CD8-positive, alpha-beta memory T cell (primary cell): ENCODE measurements at regions not wholly inside any gene's neighbourhood (a gene's known extent, or its start where the extent isn't known, plus 50 kb on each side); places are given as distances from the start of the nearest gene placed in this dataset.

Experiments
- CTCF ChIA-PET: fragments of 350-600 bp; sonication (Branson Sonifier 250); formaldehyde crosslinking; loops from one replicate; lab custom pipeline; 2021; ENCODE audit warnings: antibody characterized with exemption; lab: Charles Lee
- POLR2A ChIA-PET: fragments of 350-600 bp; sonication (Branson Sonifier 250); formaldehyde crosslinking; loops from one replicate; lab custom pipeline; 2021; ENCODE audit warnings: antibody characterized with exemption; lab: Charles Lee
- DNase-seq, 5 donors: peaks; one replicate each; pipeline versions ENCODE4 v3.0.0 to v3.0.0-alpha.2; 2020 to 2022; ENCODE audit warnings: mixed read lengths in 1 of 5
- H3K27ac ChIP-seq: one replicate; pipeline ENCODE4 v1.7.0; 2013; ENCODE audit warnings: low read depth, mild to moderate bottlenecking, low read length, moderate library complexity
- H3K27me3 ChIP-seq: 2 replicates; pipeline ENCODE4 v1.7.0; 2013; ENCODE audit warnings: low read length, mild to moderate bottlenecking; ENCODE audit not compliant: insufficient read depth, poor library complexity, severe bottlenecking
- H3K36me3 ChIP-seq: 2 replicates; pipeline ENCODE4 v1.7.0; 2013; ENCODE audit warnings: mild to moderate bottlenecking, low read length, moderate library complexity; ENCODE audit not compliant: insufficient read depth
- H3K4me1 ChIP-seq: 2 replicates; pipeline ENCODE4 v1.7.0; 2013; ENCODE audit warnings: mild to moderate bottlenecking, low read length, moderate library complexity; ENCODE audit not compliant: insufficient read depth
- H3K4me3 ChIP-seq: 2 replicates; pipeline ENCODE4 v1.7.0; 2013; ENCODE audit warnings: mild to moderate bottlenecking, low read length
- H3K9me3 ChIP-seq: 2 replicates; pipeline ENCODE4 v1.7.0; 2013; ENCODE audit warnings: mild to moderate bottlenecking, low read length
- H3K27ac Mint-ChIP-seq, 8 donors: one replicate each; pipeline ENCODE4 v1.8.0; 2020 to 2021; ENCODE audit warnings: mixed read lengths in 8 of 8, mild to moderate bottlenecking in 6 of 8, inconsistent platforms in 3 of 8, moderate library complexity in 3 of 8
- H3K27me3 Mint-ChIP-seq, 2 donors: one replicate each; pipeline ENCODE4 v1.8.0; 2020 to 2021; ENCODE audit warnings: mixed read lengths in 2 of 2, mild to moderate bottlenecking in 1 of 2, moderate library complexity in 1 of 2
- H3K36me3 Mint-ChIP-seq, 3 donors: one replicate each; pipeline ENCODE4 v1.8.0; 2020 to 2021; ENCODE audit warnings: mixed read lengths in 3 of 3, inconsistent platforms in 1 of 3, mild to moderate bottlenecking in 1 of 3
- H3K4me1 Mint-ChIP-seq, 3 donors: one replicate each; pipeline ENCODE4 v1.8.0; 2020 to 2021; ENCODE audit warnings: mixed read lengths in 3 of 3, inconsistent platforms in 1 of 3, mild to moderate bottlenecking in 1 of 3
- H3K4me3 Mint-ChIP-seq, 7 donors: one replicate each; pipeline ENCODE4 v1.8.0; 2020 to 2021; ENCODE audit warnings: mixed read lengths in 7 of 7, mild to moderate bottlenecking in 6 of 7, moderate library complexity in 4 of 7, inconsistent platforms in 2 of 7
- H3K9me3 Mint-ChIP-seq, 5 donors: one replicate each; pipeline ENCODE4 v1.8.0; 2020 to 2022; ENCODE audit warnings: mixed read lengths in 5 of 5, mild to moderate bottlenecking in 3 of 5, moderate library complexity in 2 of 5, inconsistent platforms in 1 of 5

GRCh38 chr13:99071211-99071610 is 93.3 kb upstream of the DOCK9 start:
- peaks cover 50% of the 10 kb centered on the region for H3K4me1 ChIP-seq
- CTCF ChIA-PET = no interaction called here
- H3K27me3 Mint-ChIP-seq = no peaks in the 10 kb centered on the region
- no peaks in the 10 kb centered on the region for H3K9me3 Mint-ChIP-seq
- no peaks in the 10 kb centered on the region for H3K27me3 ChIP-seq
- H3K36me3 Mint-ChIP-seq = peaks cover 10 to 31% (median 11%) of the 10 kb centered on the region in 3 donors
- peaks cover 55 to 89% (median 88%) of the 10 kb centered on the region in 3 donors for H3K4me1 Mint-ChIP-seq
- no peaks in the 10 kb centered on the region for H3K9me3 ChIP-seq
- POLR2A ChIA-PET = no interaction called here
- no peaks in the 10 kb centered on the region for H3K36me3 ChIP-seq
- no peak overlapping the region for H3K4me3 Mint-ChIP-seq
- H3K27ac Mint-ChIP-seq = peak overlapping the region in 3 of 8 donors; percentile 14 to 54 (median 50)
- H3K27ac ChIP-seq = no peak overlapping the region
- no peak overlapping the region for H3K4me3 ChIP-seq
- no peak for DNase-seq

- Mint-ChIP-seq H3K4me3 (no peak overlapping the region), H3K27me3 (no peaks in the 10 kb centered on the region), H3K4me1 (peaks cover 57 to 89% (median 88%) of the 10 kb centered on the region in 3 donors), H3K36me3 (peaks cover 10 to 31% (median 11%) of the 10 kb centered on the region in 3 donors), H3K27ac (peak overlapping the region in 2 of 8 donors; percentile 14 to 54), H3K9me3 (no peaks in the 10 kb centered on the region)
- H3K4me3 ChIP-seq = no peak overlapping the region
- no peaks in the 10 kb centered on the region for H3K36me3 ChIP-seq
- peaks cover 51% of the 10 kb centered on the region for H3K4me1 ChIP-seq
- ChIA-PET CTCF (no interaction called here), POLR2A (no interaction called here)
- DNase-seq = no peak
- no peaks in the 10 kb centered on the region for H3K9me3 ChIP-seq
- no peaks in the 10 kb centered on the region for H3K27me3 ChIP-seq
- no peak overlapping the region for H3K27ac ChIP-seq
These were observed 93.8 kb upstream of the DOCK9 start for GRCh38 chr13:99071666-99072065.

GRCh38 chr13:99072356-99072755 is 94.5 kb upstream of the DOCK9 start:
- peaks cover 52% of the 10 kb centered on the region for H3K4me1 ChIP-seq
- ChIA-PET POLR2A (interaction anchor here (0.6 kb wide), 2 partner anchors 380 to 505 kb away, joined by 3 to 6 read pairs; no protein-coding TSS in a partner anchor), CTCF (no interaction called here)
- H3K4me3 ChIP-seq = no peak overlapping the region
- H3K4me3 Mint-ChIP-seq = no peak overlapping the region
- H3K4me1 Mint-ChIP-seq = peaks cover 56 to 89% (median 88%) of the 10 kb centered on the region in 3 donors
- no peaks in the 10 kb centered on the region for H3K27me3 ChIP-seq
- H3K27me3 Mint-ChIP-seq = no peaks in the 10 kb centered on the region
- DNase-seq = no peak
- H3K27ac Mint-ChIP-seq = peak overlapping the region in 6 of 8 donors; percentile 32 to 85 (median 57)
- H3K36me3 ChIP-seq = no peaks in the 10 kb centered on the region
- H3K36me3 Mint-ChIP-seq = peaks cover 10 to 30% (median 11%) of the 10 kb centered on the region in 3 donors
- no peak overlapping the region for H3K27ac ChIP-seq
- no peaks in the 10 kb centered on the region for H3K9me3 ChIP-seq
- H3K9me3 Mint-ChIP-seq = no peaks in the 10 kb centered on the region

- peaks cover 57 to 89% (median 88%) of the 10 kb centered on the region in 3 donors for H3K4me1 Mint-ChIP-seq
- H3K4me3 ChIP-seq = no peak overlapping the region
- H3K27me3 ChIP-seq = no peaks in the 10 kb centered on the region
- H3K27ac ChIP-seq = no peak overlapping the region
- ChIA-PET POLR2A (interaction anchor here (0.6 kb wide), 2 partner anchors 380 to 505 kb away, joined by 3 to 6 read pairs; no protein-coding TSS in a partner anchor), CTCF (no interaction called here)
- H3K36me3 ChIP-seq = no peaks in the 10 kb centered on the region
- peaks cover 53% of the 10 kb centered on the region for H3K4me1 ChIP-seq
- H3K36me3 Mint-ChIP-seq = peaks cover 10 to 28% (median 11%) of the 10 kb centered on the region in 3 donors
- H3K27ac Mint-ChIP-seq = peak overlapping the region in 3 of 8 donors; percentile 25 to 95 (median 85)
- H3K9me3 ChIP-seq = no peaks in the 10 kb centered on the region
- no peak for DNase-seq
- no peaks in the 10 kb centered on the region for H3K9me3 Mint-ChIP-seq
- H3K27me3 Mint-ChIP-seq = no peaks in the 10 kb centered on the region
- H3K4me3 Mint-ChIP-seq = peak overlapping the region in 2 of 7 donors; percentile 15 to 66
These were observed 95.1 kb upstream of the DOCK9 start for GRCh38 chr13:99072941-99073340.

- no peaks in the 10 kb centered on the region for H3K9me3 Mint-ChIP-seq
- H3K27me3 Mint-ChIP-seq = no peaks in the 10 kb centered on the region
- peak overlapping the region in 6 of 8 donors; percentile 4 to 95 (median 47) for H3K27ac Mint-ChIP-seq
- CTCF ChIA-PET = interaction anchor here (1.4 to 1.6 kb wide), 3 partner anchors 10 to 183 kb away, joined by 3 to 4 read pairs (median 3); partner anchors contain the start of gene GPR18
- Histone ChIP-seq H3K4me1 (peaks cover 60% of the 10 kb centered on the region), H3K27ac (no peak overlapping the region), H3K36me3 (no peaks in the 10 kb centered on the region), H3K9me3 (no peaks in the 10 kb centered on the region), H3K4me3 (no peak overlapping the region), H3K27me3 (no peaks in the 10 kb centered on the region)
- POLR2A ChIA-PET = interaction anchor here (0.6 kb wide), 1 partner anchor 41 kb away, joined by 3 read pairs; no protein-coding TSS in a partner anchor
- no peak overlapping the region for H3K4me3 Mint-ChIP-seq
- peaks cover 65 to 93% (median 92%) of the 10 kb centered on the region in 3 donors for H3K4me1 Mint-ChIP-seq
- no peak for DNase-seq
- peaks cover 10 to 26% (median 12%) of the 10 kb centered on the region in 3 donors for H3K36me3 Mint-ChIP-seq
These were observed 96.8 kb upstream of the DOCK9 start for GRCh38 chr13:99074693-99075092.

- ChIA-PET CTCF (interaction anchor here (1.4 to 1.5 kb wide), 2 partner anchors 11 to 46 kb away, joined by 3 to 4 read pairs; no protein-coding TSS in a partner anchor), POLR2A (interaction anchor here (0.6 to 1.0 kb wide), 2 partner anchors 24 to 40 kb away, joined by 3 to 4 read pairs; no protein-coding TSS in a partner anchor)
- Histone ChIP-seq H3K4me3 (peak overlapping the region; percentile 40), H3K36me3 (no peaks in the 10 kb centered on the region), H3K9me3 (no peaks in the 10 kb centered on the region), H3K4me1 (peaks cover 60% of the 10 kb centered on the region), H3K27me3 (no peaks in the 10 kb centered on the region), H3K27ac (peak overlapping the region; percentile 48)
- Mint-ChIP-seq H3K27ac (peak overlapping the region; percentile 90 to 98 (median 94)), H3K36me3 (peaks cover 10 to 26% (median 13%) of the 10 kb centered on the region in 3 donors), H3K4me1 (peaks cover 71 to 92% (median 91%) of the 10 kb centered on the region in 3 donors), H3K27me3 (no peaks in the 10 kb centered on the region), H3K4me3 (peak overlapping the region; percentile 44 to 80 (median 67)), H3K9me3 (no peaks in the 10 kb centered on the region)
- peak in 2 of 5 donors; percentile 48 to 63 for DNase-seq
These were observed 97.7 kb upstream of the DOCK9 start for GRCh38 chr13:99075268-99076191.

GRCh38 chr13:99078017-99078771 is 100.3 kb upstream of the DOCK9 start:
- H3K27me3 Mint-ChIP-seq = no peaks in the 10 kb centered on the region
- H3K4me1 Mint-ChIP-seq = peaks cover 61 to 89% (median 79%) of the 10 kb centered on the region in 3 donors
- no peaks in the 10 kb centered on the region for H3K27me3 ChIP-seq
- no peaks in the 10 kb centered on the region for H3K9me3 ChIP-seq
- H3K27ac ChIP-seq = no peak overlapping the region
- no peaks in the 10 kb centered on the region for H3K9me3 Mint-ChIP-seq
- peak overlapping the region in 3 of 7 donors; percentile 10 to 70 (median 37) for H3K4me3 Mint-ChIP-seq
- CTCF ChIA-PET = interaction anchor here (1.6 kb wide), 1 partner anchor 44 kb away, joined by 4 read pairs; no protein-coding TSS in a partner anchor
- H3K4me1 ChIP-seq = peaks cover 48% of the 10 kb centered on the region
- H3K27ac Mint-ChIP-seq = peak overlapping the region; percentile 38 to 98 (median 92)
- no peak overlapping the region for H3K4me3 ChIP-seq
- POLR2A ChIA-PET = no interaction called here
- peaks cover 8 to 10% (median 9%) of the 10 kb centered on the region in 3 donors for H3K36me3 Mint-ChIP-seq
- no peak for DNase-seq
- no peaks in the 10 kb centered on the region for H3K36me3 ChIP-seq
